HepG2 (cell line): ENCODE measurements at regions not wholly inside any gene's neighbourhood (a gene's known extent, or its start where the extent isn't known, plus 50 kb on each side); places are given as distances from the start of the nearest gene placed in this dataset.

Source experiments
- ATAC-seq: fragments of 200-7000 bp; cut with Tn5 transposase; 3 replicates; pipeline ENCODE4 v1.9.1; 2020; ENCODE audit warnings: mild to moderate bottlenecking, moderate library complexity
- BruUV-seq: library from RNA; stranded (reverse); fragments of 400-500 nt; replicated peaks from 2 replicates; lab custom pipeline; 2021; lab: Mats Ljungman, UMichigan
- CTCF ChIA-PET: fragments of 300-600 bp; formaldehyde crosslinking; extraction: SDS; loops from one replicate; lab custom pipeline; 2021; ENCODE audit warnings: low total read pairs, inconsistent platforms, low intra/inter-chr PET ratio; lab: Yijun Ruan, JAX
- POLR2A ChIA-PET: fragments of 350-600 bp; sonication (Branson Sonifier 250); formaldehyde crosslinking; loops from one replicate; lab custom pipeline; 2020; ENCODE audit warnings: antibody characterized with exemption, inconsistent platforms; lab: Yijun Ruan, JAX
- DNase-seq: peaks from one replicate; pipeline ENCODE4 v3.0.0-alpha.2; 2015; ENCODE audit warnings: low spot score
- FAIRE-seq: peaks from 3 replicates; lab custom pipeline; 2011; peaks lifted over from hg19 to GRCh38; lab: Jason Lieb, UNC
- H2AFZ ChIP-seq: one replicate; pipeline ENCODE4 v1.6.1; 2011; ENCODE audit warnings: low read length, inconsistent platforms
- H3K27ac ChIP-seq: fragments of 300-600 bp; 3 replicates; pipeline ENCODE4 v1.8.0; 2011; ENCODE audit warnings: mixed run types, mild to moderate bottlenecking, mixed read lengths, low read length, inconsistent platforms; ENCODE audit not compliant: insufficient read depth; ENCODE audit errors: extremely low read length
- H3K27me3 ChIP-seq, 2 experiments: fragments of 200-600 bp in 1 of 2; 2 replicates in 1 of 2; 3 replicates in 1 of 2; pipeline versions ENCODE4 v1.6.0 to v1.8.0; 2011; ENCODE audit warnings: low read length in 2 of 2, mild to moderate bottlenecking in 2 of 2, moderate library complexity in 2 of 2, inconsistent platforms in 1 of 2; ENCODE audit not compliant: insufficient read depth in 2 of 2, control insufficient read depth in 1 of 2
- H3K36me3 ChIP-seq, 2 experiments: fragments of 200-600 bp in 1 of 2; replicated peaks in 1 of 2; 2 replicates in 1 of 2; 3 replicates in 1 of 2; pipeline versions ENCODE4 v1.5.1 to v1.8.0; 2011; ENCODE audit warnings: low read length in 2 of 2, inconsistent platforms in 1 of 2; ENCODE audit not compliant: insufficient read depth in 2 of 2, control insufficient read depth in 1 of 2
- H3K4me1 ChIP-seq: 2 replicates; pipeline ENCODE4 v1.5.1; 2012; ENCODE audit warnings: low read length, inconsistent platforms; ENCODE audit not compliant: insufficient read depth
- H3K4me2 ChIP-seq: 2 replicates; pipeline ENCODE4 v1.6.0; 2011; ENCODE audit warnings: low read depth, low read length, inconsistent platforms
- H3K4me3 ChIP-seq, 3 experiments: fragments of 200-600 bp in 1 of 3; sonication (generic), shearing (Covaris generic) in 1 of 3; replicated peaks in 1 of 3; 2 replicates each; pipeline ENCODE4 v1.5.1; 2011 to 2016; ENCODE audit warnings: low read length in 3 of 3, inconsistent platforms in 2 of 3, low read depth in 2 of 3, mild to moderate bottlenecking in 2 of 3, control low read depth in 1 of 3, mixed read lengths in 1 of 3; ENCODE audit not compliant: insufficient read depth in 1 of 3
- H3K79me2 ChIP-seq: one replicate; pipeline ENCODE4 v1.6.1; 2011; ENCODE audit warnings: low read length, inconsistent platforms; ENCODE audit not compliant: insufficient read depth
- H3K9ac ChIP-seq: 2 replicates; pipeline ENCODE4 v1.6.0; 2011; ENCODE audit warnings: mild to moderate bottlenecking, low read depth, low read length, inconsistent platforms; ENCODE audit not compliant: insufficient read depth
- H3K9me3 ChIP-seq: 2 replicates; pipeline ENCODE4 v1.5.1; 2012; ENCODE audit warnings: mild to moderate bottlenecking, low read length
- H4K20me1 ChIP-seq: 2 replicates; pipeline ENCODE4 v1.6.0; 2011; ENCODE audit warnings: inconsistent platforms, mild to moderate bottlenecking, low read length, moderate library complexity; ENCODE audit not compliant: insufficient read depth
- JUNB ChIP-seq: sonication (generic); formaldehyde crosslinking; IDR thresholded peaks from 2 replicates; pipeline ENCODE4 v1.8.0; 2022; ENCODE audit warnings: missing genetic modification reagents, mild to moderate bottlenecking, borderline replicate concordance
- MYC ChIP-seq: sonication (generic); formaldehyde crosslinking; IDR thresholded peaks from 2 replicates; pipeline ENCODE4 v1.9.0; 2021; ENCODE audit warnings: missing genetic modification reagents, borderline replicate concordance
- PHF20 ChIP-seq: sonication (generic); formaldehyde crosslinking; IDR thresholded peaks from 2 replicates; pipeline ENCODE4 v1.5.0; 2020; ENCODE audit warnings: mild to moderate bottlenecking, missing genetic modification reagents
- ZNF460 ChIP-seq: sonication (generic); formaldehyde crosslinking; IDR thresholded peaks from 2 replicates; pipeline ENCODE4 v1.5.1; 2020; ENCODE audit warnings: missing genetic modification reagents, mild to moderate bottlenecking, borderline replicate concordance
- ZNF773 ChIP-seq: sonication (generic); formaldehyde crosslinking; IDR thresholded peaks from 2 replicates; pipeline ENCODE4 v1.4.0; 2020; ENCODE audit warnings: missing genetic modification reagents, borderline replicate concordance
- WGBS: methylation state at CpG from one replicate; pipeline ENCODE4 v1.1.6; 2017; ENCODE audit warnings: low lambda C conversion rate; 5-methylcytosine and 5-hydroxymethylcytosine counted together
- in situ Hi-C: cut with HindIII; loops from 2 replicates; pipeline ENCODE4 v1.10.0; 2017; ENCODE audit warnings: low pct_unique_long_range_greater_than_20kb; ENCODE audit not compliant: extremely low pct_ligation_motif_present
- intact Hi-C: fragments of 100-400 bp; cut with micrococcal nuclease; formaldehyde crosslinking; loops from one replicate; pipeline ENCODE4 v1.10.0; 2022; ENCODE audit not compliant: unreplicated experiment
- TF ChIP-seq, protein P1 (sequence below): sonication (generic); formaldehyde crosslinking; IDR thresholded peaks from 2 replicates; pipeline ENCODE4 v1.8.0; 2022; ENCODE audit warnings: mild to moderate bottlenecking, missing genetic modification reagents, moderate library complexity
- TF ChIP-seq, protein P2 (sequence below): sonication (generic); formaldehyde crosslinking; IDR thresholded peaks from 2 replicates; pipeline ENCODE4 v1.8.1; 2023; ENCODE audit warnings: mild to moderate bottlenecking, moderate library complexity, missing genetic modification reagents

DNA sequence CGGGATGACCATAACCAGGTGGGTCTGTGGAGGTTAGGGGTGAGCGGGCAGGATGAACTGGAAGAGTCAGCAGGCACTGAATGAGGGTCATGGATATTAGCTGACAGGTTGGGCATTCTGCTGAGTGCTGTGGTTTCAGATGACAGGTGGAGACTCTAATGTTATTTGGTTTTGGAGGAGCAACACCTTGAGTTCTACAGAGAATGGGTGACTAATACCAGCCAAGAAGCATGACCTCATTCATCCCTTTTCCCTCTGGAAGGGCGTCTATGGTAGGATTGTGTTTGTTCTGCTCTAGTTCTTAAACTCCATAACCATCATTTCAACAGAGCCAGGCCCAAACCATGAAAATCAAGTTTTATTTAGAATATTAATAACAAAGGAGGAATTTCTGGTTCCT lies 550.7 kb upstream of the LMCD1 start:
- in situ Hi-C loops (no loop called here), intact Hi-C loops (no loop called here)
- ChIA-PET POLR2A (no interaction called here), CTCF (no interaction called here)
- Histone ChIP-seq H3K4me2 (no peak overlapping the region), H2AFZ (no peak overlapping the region), H4K20me1 (no peaks in the 10 kb centered on the region), H3K36me3 (no peaks in the 10 kb centered on the region), H3K4me3 (no peak overlapping the region), H3K9me3 (peaks cover 19% of the 10 kb centered on the region; the same call in 1 of the 2 replicates), H3K27me3 (no peaks in the 10 kb centered on the region), H3K27ac (no peak overlapping the region), H3K4me1 (no peaks in the 10 kb centered on the region), H3K79me2 (no peaks in the 10 kb centered on the region), H3K9ac (no peak overlapping the region)
- TF ChIP-seq JUNB (CRISPR knock-in tag) (no peak), ZNF773 (no peak), PHF20 (no peak), MYC (no peak), ZNF460 (no peak)
- TF ChIP-seq, protein P1, sequence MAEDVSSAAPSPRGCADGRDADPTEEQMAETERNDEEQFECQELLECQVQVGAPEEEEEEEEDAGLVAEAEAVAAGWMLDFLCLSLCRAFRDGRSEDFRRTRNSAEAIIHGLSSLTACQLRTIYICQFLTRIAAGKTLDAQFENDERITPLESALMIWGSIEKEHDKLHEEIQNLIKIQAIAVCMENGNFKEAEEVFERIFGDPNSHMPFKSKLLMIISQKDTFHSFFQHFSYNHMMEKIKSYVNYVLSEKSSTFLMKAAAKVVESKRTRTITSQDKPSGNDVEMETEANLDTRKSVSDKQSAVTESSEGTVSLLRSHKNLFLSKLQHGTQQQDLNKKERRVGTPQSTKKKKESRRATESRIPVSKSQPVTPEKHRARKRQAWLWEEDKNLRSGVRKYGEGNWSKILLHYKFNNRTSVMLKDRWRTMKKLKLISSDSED (CRISPR knock-in tag), result no peak
- TF ChIP-seq, protein P2, sequence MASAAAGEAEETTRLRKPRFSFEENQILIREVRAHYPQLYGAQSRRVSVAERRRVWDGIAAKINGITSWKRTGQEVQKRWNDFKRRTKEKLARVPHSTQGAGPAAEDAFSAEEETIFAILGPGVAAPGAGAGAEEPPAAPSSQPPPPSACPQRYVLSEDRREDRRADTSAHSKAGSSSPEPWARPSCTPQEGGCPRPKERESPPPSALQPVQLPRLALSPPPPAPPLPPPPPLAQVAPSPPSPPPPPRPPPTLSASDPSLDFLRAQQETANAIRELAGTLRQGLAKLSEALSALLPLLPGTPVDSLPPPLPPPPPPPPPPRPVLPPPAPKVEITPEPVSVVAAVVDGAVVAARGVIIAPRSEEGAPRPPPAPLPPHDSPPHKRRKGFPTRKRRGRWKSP (CRISPR knock-in tag), result no peak
- no TSS peak for BruUV-seq
- DNase-seq, result no peak
- 29% methylated on average over 3 of the region's 3 CpGs for WGBS
- no peak for ATAC-seq
- no peak for FAIRE-seq
